NCI-H1930 (cell line): ENCODE measurements at regions not wholly inside any gene's neighbourhood (a gene's known extent, or its start where the extent isn't known, plus 50 kb on each side); places are given as distances from the start of the nearest gene placed in this dataset.

Experiments used
- DNase-seq, 2 experiments: peaks; one replicate each; lab custom pipeline; 2025; lab: John Stamatoyannopoulos, UW

DNA sequence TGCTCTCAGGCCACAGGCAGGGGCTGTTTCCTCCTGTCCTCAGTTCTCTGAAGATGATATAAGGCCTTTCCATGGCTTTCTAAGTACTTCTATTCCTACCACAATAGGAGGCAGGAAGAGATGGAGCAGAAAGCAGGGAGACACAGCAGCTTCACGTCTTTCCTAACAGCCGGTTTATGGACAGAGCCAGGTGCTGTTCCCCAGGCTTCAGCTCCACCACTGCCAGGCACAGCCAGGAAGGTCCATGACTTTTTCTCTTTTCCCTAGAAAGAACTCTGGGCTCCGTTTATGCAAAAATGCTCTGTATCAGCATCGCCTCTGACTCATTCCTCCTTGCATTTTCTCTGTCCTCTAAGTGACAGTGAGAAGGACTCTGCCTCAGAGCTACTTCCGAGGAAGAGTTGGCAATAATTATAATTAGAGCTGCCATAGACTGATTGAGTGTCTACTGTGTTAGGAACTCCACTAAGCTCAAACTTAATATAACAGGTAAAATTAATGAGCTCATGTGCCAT lies 478.5 kb downstream of the RASEF start:
- no peak for DNase-seq

DNA sequence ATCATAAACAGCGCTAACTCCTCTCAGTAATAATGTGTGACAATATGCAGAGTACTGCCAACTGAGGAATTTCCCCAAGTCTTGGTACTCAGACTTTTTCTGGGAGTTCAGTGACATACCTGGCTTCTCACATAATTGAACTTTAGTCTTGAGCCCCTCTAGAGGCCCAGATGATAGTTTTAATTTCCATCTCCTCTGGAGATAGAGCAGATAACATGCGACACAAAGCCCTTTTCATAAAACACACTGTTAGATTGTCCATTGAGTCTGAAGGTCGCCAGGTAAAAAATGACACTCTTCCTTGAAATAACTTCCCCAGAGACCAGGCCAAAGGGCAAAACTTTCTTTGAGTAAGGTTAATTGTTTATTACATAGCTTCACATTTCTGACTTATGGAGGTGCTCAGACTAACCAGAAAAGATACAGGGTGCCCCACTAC lies 476.0 kb downstream of the RASEF start:
- no peak for DNase-seq

DNA sequence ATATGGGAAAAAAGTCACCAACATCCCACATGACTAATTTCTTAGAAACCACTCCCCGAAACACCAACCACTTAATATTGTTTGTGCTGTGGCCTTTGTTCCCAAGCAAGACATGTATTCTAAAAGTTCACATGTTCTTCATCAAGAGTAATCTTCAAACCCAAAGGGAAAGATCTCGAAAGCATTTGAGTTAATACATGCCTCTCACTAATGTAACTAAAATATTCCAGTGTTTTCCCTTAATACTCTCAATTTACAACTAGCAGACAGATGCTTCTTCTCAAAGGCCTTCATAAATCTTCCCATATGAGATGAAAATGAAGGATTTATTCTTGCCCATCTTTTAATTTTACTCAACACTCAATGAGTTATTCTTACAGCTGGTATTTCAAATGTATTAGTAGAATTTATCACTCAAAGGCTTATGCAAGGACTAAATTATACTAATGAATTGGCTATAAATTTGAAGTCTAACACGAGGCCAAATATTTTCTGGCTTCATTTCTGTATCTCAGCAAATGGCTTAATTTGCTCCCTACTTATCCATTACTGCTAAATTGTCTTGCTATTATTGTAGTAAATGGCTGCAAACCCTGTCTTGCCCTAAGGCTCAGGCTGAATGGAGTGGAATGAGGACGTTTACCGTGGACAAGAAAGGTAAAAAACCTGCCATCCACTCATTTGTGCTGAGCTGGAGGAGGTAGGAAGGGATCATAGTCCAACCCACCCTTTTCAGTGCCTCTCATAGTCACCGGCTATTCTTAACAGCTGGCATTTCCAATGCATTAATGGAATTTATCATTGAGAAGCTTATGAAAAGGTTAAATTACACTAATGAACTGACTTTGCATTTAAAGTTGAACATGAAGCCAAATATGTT lies 474.4 kb downstream of the RASEF start:
- no peak for DNase-seq

DNA sequence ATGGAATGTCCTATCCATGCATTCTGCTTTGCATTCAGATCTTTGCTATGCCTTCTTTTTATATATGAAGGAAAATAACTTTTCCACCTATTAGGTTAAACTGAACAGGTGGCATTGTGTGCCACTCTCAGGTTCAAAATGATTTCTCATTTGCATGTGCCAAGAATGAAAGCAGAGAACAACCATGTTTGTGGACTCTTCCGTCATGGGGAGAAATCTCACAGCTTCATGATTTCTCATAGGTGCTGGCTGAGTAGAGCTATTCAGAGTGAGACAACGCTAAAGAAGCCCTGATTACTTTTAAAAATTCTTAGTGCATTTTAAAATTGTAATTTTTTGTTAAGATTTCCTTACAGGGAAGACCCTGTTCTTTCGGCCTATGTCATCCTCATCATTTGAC lies 472.1 kb downstream of the RASEF start:
- DNase-seq: no peak

DNA sequence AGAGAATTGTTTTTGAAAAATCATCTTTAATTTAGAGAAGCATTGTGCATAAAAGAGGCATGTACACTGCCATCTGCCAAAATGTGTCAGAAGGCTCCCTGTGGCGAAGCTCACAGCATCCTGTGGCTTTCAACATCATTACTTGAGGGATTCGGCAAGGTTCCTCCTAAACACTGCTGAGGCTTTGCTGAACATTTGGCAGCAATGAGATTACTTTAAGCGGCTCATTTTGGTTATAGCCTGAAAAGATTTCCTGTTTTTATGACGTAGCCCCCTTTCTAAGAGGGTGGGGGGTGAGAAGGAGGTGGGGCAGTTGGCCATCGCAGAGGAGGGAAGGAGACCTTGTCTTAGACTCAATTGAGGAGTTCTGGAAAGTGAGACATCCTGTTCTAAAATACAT lies 469.4 kb downstream of the RASEF start:
- DNase-seq: no peak

DNA sequence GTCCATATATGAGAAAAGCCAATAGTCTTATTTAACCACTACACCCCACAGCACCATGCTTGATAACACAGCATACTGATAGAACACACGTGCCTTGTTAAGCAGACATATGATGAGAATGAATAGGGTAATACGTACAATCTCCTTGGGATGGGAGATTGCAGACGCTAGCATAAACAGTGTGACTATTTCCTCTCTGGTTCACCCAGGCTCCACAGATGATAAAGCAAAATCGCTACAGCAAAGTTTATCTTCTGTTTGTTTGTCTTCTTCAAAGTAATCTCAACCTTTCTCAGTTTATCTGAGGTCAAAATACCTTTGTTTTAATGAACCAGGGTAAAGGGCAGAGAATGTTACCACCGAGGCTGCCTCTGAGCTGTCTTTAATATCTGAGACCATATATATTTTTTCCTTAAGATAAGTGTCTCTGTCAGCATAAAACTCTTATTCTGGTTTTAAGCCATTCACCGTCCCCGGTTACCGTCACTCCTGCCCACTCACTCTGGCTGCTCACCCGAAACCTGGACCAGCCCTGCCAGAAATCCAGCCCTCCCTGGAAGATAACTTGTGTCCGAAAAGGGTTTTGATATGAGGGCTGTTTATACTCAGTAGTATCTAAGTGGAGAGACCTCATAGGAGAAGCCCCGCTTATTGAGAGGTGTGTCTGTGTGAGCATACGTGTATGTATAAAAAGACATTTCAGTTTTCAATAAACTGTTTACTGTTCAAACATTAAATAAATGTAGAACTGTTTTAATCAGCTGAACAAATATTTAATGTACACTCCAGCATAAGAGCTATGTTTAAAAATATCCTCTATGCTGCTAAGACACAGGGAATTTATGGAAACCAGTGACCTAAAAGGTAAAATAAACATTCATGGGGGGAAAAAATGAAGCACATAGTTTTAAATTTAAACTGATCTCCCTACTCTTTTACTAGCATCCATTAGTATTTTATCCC lies 465.4 kb downstream of the RASEF start:
- DNase-seq: peak in 1 of 2 experiments; percentile 45

DNA sequence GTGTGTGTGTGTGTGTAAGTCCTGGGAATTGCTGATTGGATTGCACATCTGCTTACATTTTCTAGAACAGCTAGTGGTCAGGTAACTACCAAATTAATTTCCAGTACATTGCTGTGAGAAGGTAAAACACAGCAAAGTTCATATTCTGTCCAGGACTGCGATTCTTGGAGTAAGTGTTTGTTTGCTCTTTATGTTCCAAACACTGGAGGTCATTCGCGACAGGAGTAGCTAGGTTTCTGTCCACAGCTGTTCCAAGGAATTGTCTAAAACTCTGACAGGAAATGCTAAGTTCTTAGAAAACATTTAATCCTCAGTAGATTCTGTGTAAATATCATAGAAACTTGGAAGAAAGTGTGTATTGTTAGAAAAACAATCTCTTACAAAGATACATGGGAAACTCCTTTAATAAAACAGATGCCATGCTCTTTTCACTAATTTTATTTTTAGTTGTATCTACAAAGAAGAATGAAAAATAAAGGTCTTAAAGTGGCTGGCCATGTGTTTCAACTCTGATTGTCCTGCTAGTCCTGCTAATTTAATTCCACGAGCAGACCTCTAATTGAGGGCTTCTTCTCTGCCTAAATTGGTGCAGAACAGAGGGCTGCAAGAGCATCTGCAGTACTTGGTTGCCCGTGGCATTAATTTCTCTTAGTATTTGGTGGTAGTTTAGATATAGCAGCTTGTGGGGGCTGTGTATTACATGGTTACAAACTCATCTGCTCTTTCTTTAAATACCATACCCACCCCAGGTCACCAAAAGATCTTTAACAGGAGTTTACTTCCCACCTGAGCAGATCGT lies 464.5 kb downstream of the RASEF start:
- DNase-seq: no peak

DNA sequence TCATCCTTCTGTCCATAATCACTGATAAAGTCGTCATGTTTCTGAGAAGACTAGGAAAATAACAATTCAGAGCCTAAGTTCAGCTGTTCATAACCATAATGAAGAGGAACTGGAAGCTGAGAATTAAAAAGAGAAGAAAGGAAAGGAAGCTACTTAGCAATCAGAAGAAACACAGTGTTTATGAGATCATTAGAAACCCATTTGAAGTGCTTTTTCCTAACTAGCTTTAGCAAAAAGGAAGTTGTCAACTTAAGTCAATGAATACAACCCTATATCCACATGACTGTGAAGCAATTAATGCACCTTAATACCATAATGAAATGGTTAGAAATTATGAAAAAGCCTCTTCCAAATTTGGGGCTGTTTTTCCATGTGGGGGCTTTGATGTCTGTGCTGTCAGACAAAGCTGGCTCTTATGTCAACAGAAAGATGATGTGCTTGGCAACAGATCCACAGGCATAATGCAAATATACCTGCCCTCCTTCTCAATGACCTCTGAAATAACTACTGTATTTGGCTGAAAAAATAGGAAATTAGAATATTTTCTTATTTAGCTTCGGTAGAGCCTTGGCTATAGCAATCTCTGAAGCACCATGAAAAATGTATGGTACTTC lies 463.5 kb downstream of the RASEF start:
- peak in 1 of 2 experiments; percentile 22 for DNase-seq

DNA sequence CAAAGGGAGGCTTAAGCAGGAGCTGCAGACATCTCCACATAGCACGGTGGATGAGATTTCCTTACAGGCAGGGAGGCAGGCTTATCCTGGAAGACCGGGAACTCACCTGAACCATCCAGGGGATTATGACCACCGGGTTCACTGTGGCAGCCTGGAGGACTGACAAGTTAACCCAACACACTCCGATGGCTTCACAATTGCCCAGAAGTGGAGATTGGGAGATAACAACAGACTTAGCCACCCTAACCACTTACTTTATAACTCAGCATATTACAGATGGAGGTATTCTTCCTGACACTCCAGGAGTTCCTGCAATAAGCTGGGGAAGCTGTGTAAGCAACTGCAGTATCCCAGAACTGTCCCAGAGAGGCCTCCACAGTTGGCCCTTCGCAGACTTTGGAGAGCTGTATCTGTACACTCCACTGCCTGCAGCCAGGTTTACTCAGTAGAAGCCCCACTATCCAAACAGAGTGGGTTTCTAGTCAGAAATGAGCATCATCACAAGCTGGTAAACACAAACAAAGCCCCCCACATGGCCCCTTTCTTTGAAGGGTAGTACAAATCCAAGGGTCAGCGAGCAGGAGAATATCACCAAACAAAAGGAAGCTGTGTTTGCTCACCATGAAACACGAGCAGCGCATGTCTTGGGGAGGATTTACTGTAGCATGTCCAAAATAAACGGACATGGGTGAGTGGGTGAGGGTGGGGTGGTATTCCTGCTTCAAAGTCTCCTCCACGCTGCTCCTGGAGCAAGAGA lies 462.2 kb downstream of the RASEF start:
- DNase-seq: no peak

DNA sequence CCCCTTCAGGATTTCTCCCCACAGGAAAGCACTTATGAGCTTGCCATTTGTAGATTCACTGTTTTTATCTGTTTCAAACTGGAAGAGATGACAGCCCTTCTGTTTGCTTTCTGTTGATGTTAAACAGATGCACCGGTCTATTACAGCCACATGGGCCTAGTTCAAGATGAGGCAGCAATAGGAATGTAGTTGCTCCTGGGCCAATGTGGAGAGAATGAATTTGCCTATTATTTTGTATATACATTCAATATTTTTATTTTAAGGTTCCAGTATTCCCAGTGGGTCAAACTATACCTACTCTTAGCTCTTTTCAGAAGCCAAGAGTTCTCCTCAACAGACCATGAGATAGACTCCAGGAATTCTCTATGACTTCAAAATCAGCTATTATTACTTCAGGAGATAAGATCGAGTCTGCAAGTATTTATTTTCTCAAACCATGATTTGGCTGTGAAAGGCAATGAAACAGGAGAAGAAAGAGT lies 461.6 kb downstream of the RASEF start:
- DNase-seq: no peak

DNA sequence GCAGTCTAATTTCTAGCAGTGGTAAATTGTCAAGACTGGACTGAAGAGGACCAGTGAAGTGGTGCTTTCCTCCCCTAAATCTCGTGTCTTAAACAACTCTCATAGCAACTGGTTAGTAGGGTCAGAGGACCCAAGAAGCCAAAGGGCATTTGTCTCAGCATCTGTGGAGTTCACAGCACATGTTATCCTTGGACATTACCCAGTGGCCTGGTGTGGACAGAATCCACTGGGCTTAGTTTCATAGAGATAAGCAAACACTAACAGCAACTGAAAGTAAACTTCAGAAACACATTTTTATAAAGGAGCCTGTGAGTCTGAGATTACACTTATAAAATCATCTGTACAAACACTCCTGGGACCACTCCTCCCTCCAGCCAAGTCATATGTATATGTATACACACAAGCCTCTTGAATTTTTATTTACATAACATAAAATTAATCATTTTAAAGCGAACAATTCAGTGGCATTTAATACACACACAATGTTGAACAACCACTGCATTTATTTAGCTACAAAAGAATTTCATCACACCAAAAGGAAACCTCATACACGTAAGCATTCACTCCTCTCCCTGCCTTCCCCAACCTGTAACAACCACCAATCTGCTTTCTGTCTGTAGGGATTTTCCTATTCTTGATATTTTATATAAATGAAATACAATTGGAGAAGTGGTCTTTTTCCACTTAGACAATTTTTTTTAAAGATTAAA lies 457.8 kb downstream of the RASEF start:
- DNase-seq: no peak

DNA sequence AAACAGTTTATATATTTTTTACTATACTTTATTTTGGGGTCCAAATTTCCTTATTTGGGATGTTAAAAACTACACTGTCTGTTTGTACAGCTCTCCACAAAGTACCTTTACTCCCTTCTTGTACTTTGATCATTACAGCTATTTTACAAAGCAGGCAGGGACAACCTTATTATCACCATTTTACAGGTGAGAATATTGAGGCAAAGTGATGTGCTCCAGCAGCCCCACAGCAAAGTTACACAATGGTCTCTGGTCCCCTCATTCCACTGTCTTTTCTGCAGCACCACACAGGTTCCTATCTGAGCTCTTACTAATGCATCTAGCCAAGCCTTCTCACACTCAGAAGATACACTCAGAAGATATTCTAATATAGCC lies 457.3 kb downstream of the RASEF start:
- DNase-seq: no peak

DNA sequence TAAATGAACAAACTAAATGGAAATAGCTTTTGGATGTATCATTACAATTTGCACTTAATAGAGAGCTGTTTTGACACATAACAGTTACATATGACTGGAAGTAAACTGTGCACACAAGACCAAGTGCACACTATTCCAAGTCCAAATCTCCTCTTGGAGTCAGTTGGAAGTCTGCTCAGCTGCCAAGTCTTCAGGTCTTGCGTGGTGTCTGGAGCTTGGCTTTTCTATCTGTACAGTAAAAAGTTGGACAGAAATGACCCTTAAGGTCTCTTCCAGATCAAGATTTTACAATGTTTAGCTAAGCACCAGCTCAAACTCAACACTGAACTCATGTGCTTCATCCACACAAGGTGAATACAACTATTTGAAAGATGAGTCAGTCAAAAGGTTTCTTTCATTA lies 456.9 kb downstream of the RASEF start:
- DNase-seq: no peak

DNA sequence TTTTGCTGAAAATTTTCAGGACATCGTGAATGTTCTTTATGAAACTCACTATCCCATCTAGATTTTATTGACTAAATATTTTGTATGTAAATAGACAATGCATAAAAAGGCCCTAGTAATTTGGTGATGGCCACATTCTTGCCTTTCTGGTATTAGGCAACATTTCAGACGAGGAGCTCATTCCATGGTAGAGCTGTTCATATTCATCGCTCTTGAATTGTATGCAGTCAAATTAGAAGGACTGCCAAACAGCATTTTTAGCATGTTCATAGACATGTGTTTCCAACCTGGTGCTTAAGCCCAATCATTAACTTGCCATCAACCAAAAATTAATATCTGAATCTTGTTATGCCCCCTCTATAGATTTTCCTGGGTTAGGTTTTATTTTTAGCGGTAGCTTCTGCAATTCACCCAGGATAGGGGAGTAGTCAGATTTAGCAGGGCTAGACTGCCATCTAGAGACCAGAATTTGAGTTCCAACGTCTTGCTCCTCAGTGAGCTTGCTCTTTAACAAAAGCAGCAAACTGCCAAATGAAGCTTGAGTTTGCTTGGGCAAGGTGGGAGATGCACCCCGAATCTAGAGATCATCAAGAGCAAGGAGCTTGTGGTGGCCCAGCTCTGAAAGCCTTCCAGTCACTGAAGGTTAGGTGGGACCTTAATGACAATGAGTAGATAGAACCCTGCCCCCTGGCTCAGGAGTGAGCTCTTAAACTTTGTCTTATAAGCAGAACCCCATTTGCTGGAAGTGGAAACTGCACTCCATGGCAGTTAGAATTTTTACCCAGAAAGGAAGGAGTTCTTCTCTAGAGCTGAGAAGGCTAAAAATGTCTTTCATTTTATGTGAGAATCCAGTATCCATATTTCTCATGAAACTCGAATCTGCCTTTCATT lies 456.2 kb downstream of the RASEF start:
- peak; percentile 17 to 51 for DNase-seq

DNA sequence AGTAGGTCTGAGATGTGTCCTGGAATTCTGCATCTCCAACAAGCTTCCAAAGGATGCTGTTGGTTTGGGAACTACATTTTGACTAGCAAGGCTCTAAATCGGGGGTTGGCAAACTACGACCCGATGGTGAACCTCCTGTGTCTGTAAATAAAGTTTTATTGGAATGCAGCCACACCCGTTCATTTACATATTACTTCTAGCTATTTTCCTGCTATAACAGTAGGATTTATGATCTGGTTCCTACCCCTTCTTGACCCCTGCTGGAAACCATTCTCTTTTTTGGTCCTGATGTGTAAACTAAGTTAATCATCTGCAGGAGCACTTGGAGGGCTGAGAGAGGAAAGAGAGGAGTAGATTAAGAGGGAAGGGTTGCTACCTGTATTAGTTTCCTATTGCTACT lies 454.5 kb downstream of the RASEF start:
- DNase-seq: no peak

DNA sequence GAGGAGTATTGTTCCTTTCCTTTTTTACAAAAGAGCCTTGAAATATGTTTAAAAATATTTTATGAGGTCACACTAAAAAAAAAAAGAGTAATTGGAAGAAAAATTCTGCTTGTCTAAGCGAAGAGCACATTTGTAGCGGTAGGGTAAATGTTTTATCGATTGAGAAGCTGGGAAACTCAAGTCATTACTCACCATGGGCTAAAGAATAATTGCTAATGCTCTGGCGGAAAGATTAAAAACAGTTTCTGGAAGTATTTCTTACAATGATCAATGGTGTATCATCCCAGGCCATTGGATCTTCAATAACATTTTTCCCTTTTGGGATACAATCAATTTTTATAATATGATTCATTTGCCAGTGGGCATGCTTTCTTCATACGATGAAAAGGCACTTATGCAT lies 450.0 kb downstream of the RASEF start:
- no peak for DNase-seq

DNA sequence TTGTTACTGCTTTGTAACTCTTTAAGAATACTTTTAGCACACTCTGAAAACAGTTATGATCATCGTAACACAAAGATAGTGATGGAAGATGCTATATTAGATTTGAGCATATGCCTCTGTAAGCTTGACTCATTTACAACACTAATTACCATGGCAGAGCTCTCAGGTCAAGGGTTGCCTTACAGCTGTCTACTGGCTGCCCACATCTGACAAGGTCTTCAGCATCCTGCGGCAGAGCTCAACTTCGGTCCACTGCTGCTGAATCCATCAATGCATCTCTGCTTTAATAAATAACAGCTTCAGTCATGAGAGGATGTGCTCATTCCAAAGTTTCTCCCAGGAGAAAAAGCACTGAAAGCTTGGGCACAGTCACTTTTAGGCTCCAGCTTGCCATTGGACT lies 449.4 kb downstream of the RASEF start:
- no peak for DNase-seq

DNA sequence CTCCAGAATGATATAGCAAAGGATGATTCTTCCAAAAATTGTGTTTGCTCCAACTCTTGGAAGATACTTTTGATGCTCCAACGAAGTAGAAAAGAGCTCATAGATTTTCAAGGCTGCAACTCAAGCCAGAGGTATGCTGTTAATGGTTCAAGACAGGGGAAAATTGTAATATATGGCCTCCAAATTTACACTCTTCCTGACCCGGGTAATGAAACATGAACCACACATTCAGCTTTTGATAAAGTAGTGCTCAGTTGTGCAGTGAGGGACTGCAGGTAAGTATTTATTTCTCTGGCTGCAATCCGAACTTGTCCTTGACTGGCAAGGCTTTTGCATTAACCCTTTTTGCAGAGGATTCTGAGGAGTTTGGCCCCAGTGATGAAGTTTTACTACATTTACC lies 446.4 kb downstream of the RASEF start:
- no peak for DNase-seq

DNA sequence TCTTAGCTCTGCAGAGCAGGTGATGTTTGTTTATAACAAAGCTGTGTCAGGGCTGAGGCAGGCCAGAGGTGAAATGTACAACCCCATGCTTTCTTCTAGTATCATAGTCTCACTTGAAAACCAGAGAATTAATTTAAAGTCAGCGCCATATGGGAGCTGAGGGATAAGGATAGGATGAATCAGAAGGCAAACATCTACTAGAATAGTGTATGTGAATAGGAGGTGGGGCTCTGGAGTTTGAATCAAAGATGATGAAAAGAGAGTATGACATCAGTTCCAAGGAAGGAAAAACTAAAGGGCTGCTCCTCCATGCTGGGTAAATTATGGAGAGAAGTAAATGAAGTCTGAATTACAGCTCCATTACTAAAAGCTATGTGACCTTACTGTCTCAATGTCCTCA lies 441.5 kb downstream of the RASEF start:
- peak; percentile 63 to 84 for DNase-seq
